ENCODE measurements at regions not wholly inside any gene's neighbourhood (a gene's known extent, or its start where the extent isn't known, plus 50 kb on each side); places are given as distances from the start of the nearest gene placed in this dataset.

DNA sequence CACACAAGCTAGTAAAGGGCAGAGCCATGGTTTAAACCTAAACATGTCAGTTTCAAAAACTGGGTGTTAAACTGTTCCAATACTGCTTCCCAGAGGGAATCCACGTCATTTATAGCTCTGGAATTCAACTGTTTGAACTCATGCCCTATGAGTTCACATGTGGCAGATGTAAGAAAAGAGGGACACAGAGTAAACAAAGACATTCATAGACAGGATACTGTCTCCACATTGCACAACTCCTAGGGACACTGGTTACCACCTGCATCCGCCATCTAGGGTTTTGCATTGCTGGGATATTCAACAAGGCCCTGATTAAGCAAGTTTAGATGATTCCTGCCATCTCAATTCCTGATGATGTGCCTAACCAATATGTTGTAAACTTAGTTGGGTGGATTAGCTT is 134.1 kb upstream of the COL8A1 start:
- Histone ChIP-seq H3K9me3 (ENCODE audit: control insufficient read depth, low read length) (no peaks in the 10 kb centered on the region), H3K27ac (ENCODE audit: low read length, poor library complexity, severe bottlenecking) (no peak overlapping the region), H3K4ac (ENCODE audit: low read depth in 1 of 2, low read length in 2 of 2) (no peak overlapping the region), H3K4me1 (ENCODE audit: control insufficient read depth, insufficient read depth, low read depth, low read length) (peaks cover 8% of the 10 kb centered on the region), H3K79me1 (replicated peaks; ENCODE audit: low read length, poor library complexity, severe bottlenecking) (no peaks in the 10 kb centered on the region), H4K8ac (ENCODE audit: low read length) (no peak overlapping the region), H2BK5ac (ENCODE audit: low read depth, low read length, poor library complexity, severe bottlenecking) (no peak overlapping the region), H2AFZ (ENCODE audit: low read depth, low read length) (no peak overlapping the region), H3K27me3 (ENCODE audit: control insufficient read depth in 1 of 2, insufficient read depth in 1 of 2, low read length in 2 of 2) (no peaks in the 10 kb centered on the region), H3K36me3 (ENCODE audit: control insufficient read depth in 1 of 2, insufficient read depth in 2 of 2, low read depth in 1 of 2, low read length in 2 of 2) (no peaks in the 10 kb centered on the region), H2AK5ac (ENCODE audit: low read length, severe bottlenecking) (no peak overlapping the region), H3K4me2 (ENCODE audit: low read length, poor library complexity, severe bottlenecking) (no peak overlapping the region), H3K4me3 (ENCODE audit: insufficient read depth in 1 of 2, low read depth in 1 of 2, low read length in 2 of 2) (no peak overlapping the region), H2BK12ac (ENCODE audit: low read length in 2 of 2) (no peak overlapping the region), H2BK120ac (ENCODE audit: low read depth, low read length) (no peak overlapping the region), H4K91ac (ENCODE audit: low read length) (no peak overlapping the region), H2BK15ac (ENCODE audit: low read depth, poor library complexity, severe bottlenecking) (no peak overlapping the region), H3K18ac (ENCODE audit: low read depth in 1 of 2, low read length in 2 of 2) (no peak overlapping the region), H3K23ac (ENCODE audit: low read length in 2 of 2) (no peak overlapping the region), H3K14ac (ENCODE audit: low read length in 2 of 2) (no peak overlapping the region), H3K9ac (ENCODE audit: low read length) (no peak overlapping the region)
- DNase-seq: peak; percentile 90
- 0% methylated on average over 1 of the region's 2 CpGs for WGBS

DNA sequence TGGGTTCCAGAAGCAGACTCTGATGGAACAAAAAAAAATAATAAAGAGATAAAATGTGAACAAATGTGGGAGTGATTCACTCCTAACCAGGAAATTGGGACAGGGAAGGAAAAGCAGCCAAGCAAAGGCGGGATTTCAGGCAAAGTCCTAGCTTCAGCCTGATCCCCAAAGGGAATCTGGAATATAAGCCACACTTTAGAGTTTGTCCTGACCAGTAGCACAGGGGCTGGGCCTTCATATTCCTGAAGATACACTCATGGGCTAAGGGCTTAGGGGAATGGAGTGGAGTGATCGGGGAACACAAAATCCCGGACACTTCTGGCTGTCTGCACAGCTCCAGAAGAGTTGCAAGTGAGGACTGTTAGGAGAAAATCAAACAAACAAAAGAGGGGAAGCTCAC is 135.0 kb upstream of the COL8A1 start:
- H2AFZ ChIP-seq (ENCODE audit: low read depth, low read length): no peak overlapping the region
- H2AK5ac ChIP-seq (ENCODE audit: low read length, severe bottlenecking): peak overlapping the region; percentile 93
- no peaks in the 10 kb centered on the region for H3K79me1 ChIP-seq (replicated peaks; ENCODE audit: low read length, poor library complexity, severe bottlenecking)
- H4K91ac ChIP-seq (ENCODE audit: low read length): no peak overlapping the region
- H2BK15ac ChIP-seq (ENCODE audit: low read depth, poor library complexity, severe bottlenecking): no peak overlapping the region
- 28% methylated on average over 3 of the region's 3 CpGs for WGBS
- peak overlapping the region; percentile 11 to 93 for H3K18ac ChIP-seq (ENCODE audit: low read depth in 1 of 2, low read length in 2 of 2)
- H3K27ac ChIP-seq (ENCODE audit: low read length, poor library complexity, severe bottlenecking): peak overlapping the region; percentile 58
- peak overlapping the region in 1 of 2 experiments; percentile 47 for H3K4ac ChIP-seq (ENCODE audit: low read depth in 1 of 2, low read length in 2 of 2)
- peak overlapping the region; percentile 51 for H4K8ac ChIP-seq (ENCODE audit: low read length)
- no peak overlapping the region for H3K4me3 ChIP-seq (ENCODE audit: insufficient read depth in 1 of 2, low read depth in 1 of 2, low read length in 2 of 2)
- H3K4me2 ChIP-seq (ENCODE audit: low read length, poor library complexity, severe bottlenecking): no peak overlapping the region
- DNase-seq: peak; percentile 66
- no peak overlapping the region for H2BK5ac ChIP-seq (ENCODE audit: low read depth, low read length, poor library complexity, severe bottlenecking)
- H3K27me3 ChIP-seq (ENCODE audit: control insufficient read depth in 1 of 2, insufficient read depth in 1 of 2, low read length in 2 of 2): no peaks in the 10 kb centered on the region
- no peaks in the 10 kb centered on the region for H3K36me3 ChIP-seq (ENCODE audit: control insufficient read depth in 1 of 2, insufficient read depth in 2 of 2, low read depth in 1 of 2, low read length in 2 of 2)
- H3K9me3 ChIP-seq (ENCODE audit: control insufficient read depth, low read length): no peaks in the 10 kb centered on the region
- H3K9ac ChIP-seq (ENCODE audit: low read length): peak overlapping the region; percentile 65
- H2BK120ac ChIP-seq (ENCODE audit: low read depth, low read length): peak overlapping the region; percentile 67
- peak overlapping the region in 1 of 2 experiments; percentile 67 for H3K23ac ChIP-seq (ENCODE audit: low read length in 2 of 2)
- peak overlapping the region; percentile 28 to 83 for H2BK12ac ChIP-seq (ENCODE audit: low read length in 2 of 2)
- H3K4me1 ChIP-seq (ENCODE audit: control insufficient read depth, insufficient read depth, low read depth, low read length): peaks cover 12% of the 10 kb centered on the region
- no peak overlapping the region for H3K14ac ChIP-seq (ENCODE audit: low read length in 2 of 2)

DNA sequence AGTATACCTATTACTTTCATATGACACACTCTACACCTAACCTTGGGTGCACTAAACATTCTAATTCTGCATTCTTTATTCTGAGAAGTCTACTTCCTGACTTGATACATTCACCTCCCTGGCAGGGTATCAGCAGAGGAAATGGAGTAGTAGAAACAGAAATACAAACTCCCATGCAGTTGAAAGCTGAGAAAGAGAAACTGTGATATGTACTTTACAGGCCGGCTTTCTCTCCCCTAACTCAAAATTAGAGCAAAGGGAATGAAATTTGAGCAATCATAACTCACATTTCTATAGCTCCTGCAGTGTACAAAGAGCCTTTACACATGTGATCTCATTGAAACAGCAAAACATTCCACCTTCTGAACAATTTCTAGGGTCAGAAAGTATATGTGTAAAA is 135.5 kb upstream of the COL8A1 start:
- H2AK5ac ChIP-seq (ENCODE audit: low read length, severe bottlenecking): no peak overlapping the region
- H3K14ac ChIP-seq (ENCODE audit: low read length in 2 of 2): no peak overlapping the region
- no peak overlapping the region for H3K18ac ChIP-seq (ENCODE audit: low read depth in 1 of 2, low read length in 2 of 2)
- H2BK5ac ChIP-seq (ENCODE audit: low read depth, low read length, poor library complexity, severe bottlenecking): no peak overlapping the region
- no peak overlapping the region for H4K91ac ChIP-seq (ENCODE audit: low read length)
- peak overlapping the region; percentile 58 for H3K27ac ChIP-seq (ENCODE audit: low read length, poor library complexity, severe bottlenecking)
- H2BK12ac ChIP-seq (ENCODE audit: low read length in 2 of 2): no peak overlapping the region
- DNase-seq: no peak
- H2BK120ac ChIP-seq (ENCODE audit: low read depth, low read length): no peak overlapping the region
- H3K23ac ChIP-seq (ENCODE audit: low read length in 2 of 2): no peak overlapping the region
- H3K9ac ChIP-seq (ENCODE audit: low read length): peak overlapping the region; percentile 65
- no peaks in the 10 kb centered on the region for H3K36me3 ChIP-seq (ENCODE audit: control insufficient read depth in 1 of 2, insufficient read depth in 2 of 2, low read depth in 1 of 2, low read length in 2 of 2)
- no peaks in the 10 kb centered on the region for H3K9me3 ChIP-seq (ENCODE audit: control insufficient read depth, low read length)
- H3K4me2 ChIP-seq (ENCODE audit: low read length, poor library complexity, severe bottlenecking): no peak overlapping the region
- no peak overlapping the region for H3K4me3 ChIP-seq (ENCODE audit: insufficient read depth in 1 of 2, low read depth in 1 of 2, low read length in 2 of 2)
- peaks cover 13% of the 10 kb centered on the region for H3K4me1 ChIP-seq (ENCODE audit: control insufficient read depth, insufficient read depth, low read depth, low read length)
- H3K79me1 ChIP-seq (replicated peaks; ENCODE audit: low read length, poor library complexity, severe bottlenecking): no peaks in the 10 kb centered on the region
- 100% methylated on average over 1 of the region's 1 CpG for WGBS
- no peak overlapping the region for H3K4ac ChIP-seq (ENCODE audit: low read depth in 1 of 2, low read length in 2 of 2)
- no peaks in the 10 kb centered on the region for H3K27me3 ChIP-seq (ENCODE audit: control insufficient read depth in 1 of 2, insufficient read depth in 1 of 2, low read length in 2 of 2)
- H2BK15ac ChIP-seq (ENCODE audit: low read depth, poor library complexity, severe bottlenecking): no peak overlapping the region
- H4K8ac ChIP-seq (ENCODE audit: low read length): no peak overlapping the region
- no peak overlapping the region for H2AFZ ChIP-seq (ENCODE audit: low read depth, low read length)

GRCh38 chr3:99500485-99500884 is 137.9 kb upstream of the COL8A1 start:
- no peak overlapping the region for H3K23ac ChIP-seq (ENCODE audit: low read length in 2 of 2)
- H3K27me3 ChIP-seq (ENCODE audit: control insufficient read depth in 1 of 2, insufficient read depth in 1 of 2, low read length in 2 of 2): no peaks in the 10 kb centered on the region
- H3K4ac ChIP-seq (ENCODE audit: low read depth in 1 of 2, low read length in 2 of 2): peak overlapping the region in 1 of 2 experiments; percentile 64
- H2BK12ac ChIP-seq (ENCODE audit: low read length in 2 of 2): peak overlapping the region; percentile 27 to 32
- no peak overlapping the region for H2AK5ac ChIP-seq (ENCODE audit: low read length, severe bottlenecking)
- WGBS: 94% methylated on average over 5 of the region's 5 CpGs
- H3K4me3 ChIP-seq (ENCODE audit: insufficient read depth in 1 of 2, low read depth in 1 of 2, low read length in 2 of 2): no peak overlapping the region
- H2BK120ac ChIP-seq (ENCODE audit: low read depth, low read length): no peak overlapping the region
- no peak overlapping the region for H2BK15ac ChIP-seq (ENCODE audit: low read depth, poor library complexity, severe bottlenecking)
- peak overlapping the region in 1 of 2 experiments; percentile 46 for H3K18ac ChIP-seq (ENCODE audit: low read depth in 1 of 2, low read length in 2 of 2)
- no peak overlapping the region for H3K4me2 ChIP-seq (ENCODE audit: low read length, poor library complexity, severe bottlenecking)
- H2AFZ ChIP-seq (ENCODE audit: low read depth, low read length): no peak overlapping the region
- peaks cover 9% of the 10 kb centered on the region for H3K9me3 ChIP-seq (ENCODE audit: control insufficient read depth, low read length)
- no peak overlapping the region for H3K14ac ChIP-seq (ENCODE audit: low read length in 2 of 2)
- no peak overlapping the region for H2BK5ac ChIP-seq (ENCODE audit: low read depth, low read length, poor library complexity, severe bottlenecking)
- H3K79me1 ChIP-seq (replicated peaks; ENCODE audit: low read length, poor library complexity, severe bottlenecking): no peaks in the 10 kb centered on the region
- no peaks in the 10 kb centered on the region for H3K36me3 ChIP-seq (ENCODE audit: control insufficient read depth in 1 of 2, insufficient read depth in 2 of 2, low read depth in 1 of 2, low read length in 2 of 2)
- peaks cover 9% of the 10 kb centered on the region for H3K4me1 ChIP-seq (ENCODE audit: control insufficient read depth, insufficient read depth, low read depth, low read length)
- no peak overlapping the region for H4K91ac ChIP-seq (ENCODE audit: low read length)
- H3K27ac ChIP-seq (ENCODE audit: low read length, poor library complexity, severe bottlenecking): no peak overlapping the region
- no peak for DNase-seq
- no peak overlapping the region for H4K8ac ChIP-seq (ENCODE audit: low read length)
- H3K9ac ChIP-seq (ENCODE audit: low read length): no peak overlapping the region
